NOMO-1 treated with dmso at 0.1 percent for 144 hours (cell line): ENCODE measurements at regions not wholly inside any gene's neighbourhood (a gene's known extent, or its start where the extent isn't known, plus 50 kb on each side); places are given as distances from the start of the nearest gene placed in this dataset.

ENCODE experiments used
- DNase-seq: peaks from one replicate; lab custom pipeline; 2025; ENCODE audit not compliant: unreplicated experiment; lab: John Stamatoyannopoulos, UW

DNA sequence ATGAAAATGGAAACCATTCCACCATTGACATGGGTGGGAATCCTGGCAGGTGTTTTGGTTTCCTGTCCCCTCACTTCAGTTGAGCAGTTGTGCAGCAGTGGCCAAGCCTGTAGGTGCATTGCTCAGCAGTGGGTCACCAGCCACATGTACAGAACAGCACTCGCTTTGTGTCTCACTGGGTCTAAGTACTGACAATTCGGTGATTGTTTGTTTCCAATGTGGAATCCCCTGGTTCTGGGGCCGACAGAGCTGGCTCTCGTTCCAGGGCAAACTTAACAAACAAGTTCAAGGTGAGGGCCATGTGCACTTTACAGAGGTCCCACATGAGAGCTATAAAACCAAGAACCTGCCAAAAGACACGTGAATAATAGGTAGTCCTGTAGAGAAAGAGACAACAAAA lies 54.1 kb upstream of the SPATA13 start:
- DNase-seq: no peak

DNA sequence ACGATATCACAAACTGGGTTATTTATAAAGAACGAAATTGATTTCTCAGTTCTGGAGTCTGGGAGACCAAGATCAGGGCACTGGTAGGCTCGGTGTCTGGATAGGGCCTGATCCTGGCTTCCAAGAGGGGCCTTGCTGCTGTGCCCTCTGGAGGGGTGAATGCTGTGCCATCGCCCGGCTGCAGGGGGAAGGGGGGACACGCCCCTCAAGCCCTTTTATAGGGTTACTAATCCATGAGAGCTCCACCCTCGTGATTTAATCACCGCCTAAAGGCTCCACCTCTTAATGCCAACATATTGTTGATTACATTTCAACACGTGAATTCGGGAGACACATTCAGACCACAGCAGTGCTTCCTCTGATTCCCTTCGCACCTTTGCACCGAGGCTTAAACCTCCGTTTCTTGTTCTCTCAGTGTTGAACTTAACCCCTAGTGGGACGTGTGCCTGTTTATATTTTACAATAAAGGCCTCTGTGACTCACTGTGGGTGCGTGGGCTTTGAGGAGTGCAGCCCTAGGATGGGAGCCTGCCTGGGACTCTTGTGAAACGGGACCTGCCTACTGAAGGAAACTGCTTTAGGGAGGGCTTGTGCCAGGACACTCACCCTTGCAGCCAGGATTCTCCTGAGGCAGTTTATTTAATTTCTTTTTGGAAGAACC lies 52.4 kb upstream of the SPATA13 start:
- DNase-seq: no peak

DNA sequence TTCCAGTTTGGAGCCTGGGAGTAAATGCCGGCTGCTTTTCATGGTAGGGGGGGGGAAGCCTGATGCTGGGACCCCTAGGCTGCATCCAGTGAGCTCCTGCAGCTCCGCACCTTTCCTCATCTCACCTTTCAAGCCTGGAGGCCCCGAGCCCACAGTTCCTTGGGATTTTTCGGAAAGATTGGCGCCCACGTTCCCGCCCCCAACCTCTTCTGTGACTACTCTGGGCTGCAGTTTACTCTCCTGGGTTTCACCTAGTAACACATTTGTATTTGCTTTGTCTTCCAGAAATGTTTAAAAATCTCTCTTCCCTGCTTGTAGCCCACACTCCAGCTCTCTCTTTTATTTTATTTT lies 51.9 kb upstream of the SPATA13 start:
- DNase-seq: no peak

GRCh38 chr13:24110011-24110410 lies 50.5 kb upstream of the SPATA13 start:
- DNase-seq: no peak
